HG02981 (cell line): ENCODE measurements at regions not wholly inside any gene's neighbourhood (a gene's known extent, or its start where the extent isn't known, plus 50 kb on each side); places are given as distances from the start of the nearest gene placed in this dataset.

Source experiments
- ATAC-seq: cut with Tn5 transposase; IDR thresholded peaks from one replicate; pipeline ENCODE4 v1.9.1; 2021; ENCODE audit warnings: mild to moderate bottlenecking, moderate library complexity; ENCODE audit not compliant: unreplicated experiment

GRCh38 chr9:86545090-86545489 lies 190.9 kb upstream of the TUT7 start:
- ATAC-seq, result no peak

GRCh38 chr9:86541014-86541570 lies 186.9 kb upstream of the TUT7 start:
- no peak for ATAC-seq

- ATAC-seq, result no peak
Measured at GRCh38 chr9:86535406-86535915, 181.3 kb upstream of the TUT7 start.

- ATAC-seq, result no peak
Measured at GRCh38 chr9:86534572-86535258, 180.5 kb upstream of the TUT7 start.

- ATAC-seq, result no peak
Measured at GRCh38 chr9:86531971-86532640, 177.9 kb upstream of the TUT7 start.

- ATAC-seq, result no peak
Measured at GRCh38 chr9:86531273-86531970, 177.2 kb upstream of the TUT7 start.

GRCh38 chr9:86529496-86530275 lies 175.5 kb upstream of the TUT7 start:
- ATAC-seq, result no peak

GRCh38 chr9:86526021-86526420 lies 171.8 kb upstream of the TUT7 start:
- ATAC-seq, result no peak

GRCh38 chr9:86525182-86525581 lies 171.0 kb upstream of the TUT7 start:
- no peak for ATAC-seq

GRCh38 chr9:86521977-86522376 lies 167.8 kb upstream of the TUT7 start:
- ATAC-seq, result no peak

GRCh38 chr9:86521322-86521721 lies 167.1 kb upstream of the TUT7 start:
- no peak for ATAC-seq

GRCh38 chr9:86519066-86519615 lies 164.9 kb upstream of the TUT7 start:
- no peak for ATAC-seq

- no peak for ATAC-seq
Measured at GRCh38 chr9:86517475-86517874, 163.3 kb upstream of the TUT7 start.

- ATAC-seq, result no peak
Measured at GRCh38 chr9:86516564-86516963, 162.4 kb upstream of the TUT7 start.

- no peak for ATAC-seq
Measured at GRCh38 chr9:86515221-86515620, 161.0 kb upstream of the TUT7 start.

GRCh38 chr9:86513429-86513828 lies 159.2 kb upstream of the TUT7 start:
- ATAC-seq, result no peak

GRCh38 chr9:86512929-86513328 lies 158.7 kb upstream of the TUT7 start:
- ATAC-seq, result no peak

GRCh38 chr9:86511614-86512360 lies 157.6 kb upstream of the TUT7 start:
- no peak for ATAC-seq

GRCh38 chr9:86508208-86508903 lies 154.1 kb upstream of the TUT7 start:
- no peak for ATAC-seq
